CD14-positive monocyte (primary cell): ENCODE measurements at regions not wholly inside any gene's neighbourhood (a gene's known extent, or its start where the extent isn't known, plus 50 kb on each side); places are given as distances from the start of the nearest gene placed in this dataset.
A peak's percentile ranks its signal among the peaks of the same experiment; 100 is the strongest.

Source experiments
- DNase-seq, 3 donors: peaks; one replicate each; pipeline ENCODE4 v3.0.0-alpha.2; 2011 to 2022
- H2AFZ ChIP-seq: 2 replicates; pipeline ENCODE4 v1.6.0; 2012; ENCODE audit warnings: mild to moderate bottlenecking, low read depth, low read length, inconsistent platforms; ENCODE audit not compliant: insufficient read depth, poor library complexity, severe bottlenecking
- H3K27ac ChIP-seq, 2 donors: 1 replicate in 1 of 2; 2 replicates in 1 of 2; pipeline ENCODE4 v1.5.1; 2012 to 2013; ENCODE audit warnings: low read length in 2 of 2, control low read depth in 1 of 2, inconsistent platforms in 1 of 2, low read depth in 1 of 2, mild to moderate bottlenecking in 1 of 2
- H3K27me3 ChIP-seq, 2 donors: one replicate each; pipeline versions ENCODE4 v1.6.0 to v1.6.1; 2011 to 2013; ENCODE audit warnings: low read length in 2 of 2; ENCODE audit not compliant: control insufficient read depth in 2 of 2, insufficient read depth in 2 of 2
- H3K36me3 ChIP-seq, 2 donors: replicated peaks in 1 of 2; 1 replicate in 1 of 2; 2 replicates in 1 of 2; pipeline versions ENCODE4 v1.5.1 to v1.6.1; 2012 to 2013; ENCODE audit warnings: low read length in 2 of 2, control low read depth in 1 of 2, inconsistent platforms in 1 of 2, mild to moderate bottlenecking in 1 of 2; ENCODE audit not compliant: insufficient read depth in 2 of 2, control insufficient read depth in 1 of 2
- H3K4me1 ChIP-seq, 2 donors: 1 replicate in 1 of 2; 2 replicates in 1 of 2; pipeline versions ENCODE4 v1.5.1 to v1.6.1; 2012 to 2013; ENCODE audit warnings: low read length in 2 of 2, control low read depth in 1 of 2, inconsistent platforms in 1 of 2, mild to moderate bottlenecking in 1 of 2, moderate library complexity in 1 of 2; ENCODE audit not compliant: insufficient read depth in 2 of 2, control insufficient read depth in 1 of 2
- H3K4me2 ChIP-seq: replicated peaks from 2 replicates; pipeline ENCODE3; 2012; ENCODE audit warnings: low read length, moderate library complexity, mild to moderate bottlenecking; ENCODE audit not compliant: poor library complexity, severe bottlenecking; ENCODE audit errors: extremely low read depth
- H3K4me3 ChIP-seq, 3 experiments: fragments of 200-600 bp in 1 of 3; sonication (generic) in 1 of 3; replicated peaks in 1 of 3; 1 replicate in 2 of 3; 2 replicates in 1 of 3; pipeline ENCODE4 v1.5.1; 2011 to 2013; ENCODE audit warnings: low read length in 3 of 3, mild to moderate bottlenecking in 3 of 3, control low read depth in 2 of 3, low read depth in 2 of 3, inconsistent platforms in 1 of 3, moderate library complexity in 1 of 3
- H3K79me2 ChIP-seq: 2 replicates; pipeline ENCODE4 v1.6.0; 2012; ENCODE audit warnings: mild to moderate bottlenecking, control low read depth, inconsistent platforms, low read length, moderate library complexity; ENCODE audit not compliant: insufficient read depth
- H3K9ac ChIP-seq: 2 replicates; pipeline ENCODE4 v1.6.0; 2017; ENCODE audit warnings: low read length, mild to moderate bottlenecking; ENCODE audit not compliant: insufficient read depth, poor library complexity, severe bottlenecking
- H3K9me3 ChIP-seq, 2 donors: replicated peaks in 1 of 2; 1 replicate in 1 of 2; 2 replicates in 1 of 2; pipeline versions ENCODE4 v1.5.1 to v1.6.1; 2012 to 2013; ENCODE audit warnings: low read length in 2 of 2, control low read depth in 1 of 2; ENCODE audit not compliant: control insufficient read depth in 1 of 2, insufficient read depth in 1 of 2
- H4K20me1 ChIP-seq: 2 replicates; pipeline ENCODE4 v1.6.0; 2012; ENCODE audit warnings: mild to moderate bottlenecking, low read length, control low read depth, moderate library complexity; ENCODE audit not compliant: insufficient read depth
- H3K27ac Mint-ChIP-seq, 7 donors: one replicate each; pipeline ENCODE4 v1.8.0; 2020; ENCODE audit warnings: mild to moderate bottlenecking in 7 of 7, mixed read lengths in 7 of 7, moderate library complexity in 6 of 7, inconsistent platforms in 2 of 7
- H3K27me3 Mint-ChIP-seq, 3 donors: one replicate each; pipeline ENCODE4 v1.8.0; 2021 to 2022; ENCODE audit warnings: low read depth in 3 of 3, mild to moderate bottlenecking in 3 of 3, mixed read lengths in 3 of 3, moderate library complexity in 3 of 3, inconsistent platforms in 1 of 3
- H3K36me3 Mint-ChIP-seq, 2 donors: one replicate each; pipeline ENCODE4 v1.8.0; 2020; ENCODE audit warnings: mixed read lengths in 2 of 2, inconsistent platforms in 1 of 2, mild to moderate bottlenecking in 1 of 2
- H3K4me1 Mint-ChIP-seq: one replicate; pipeline ENCODE4 v1.8.0; 2020; ENCODE audit warnings: mild to moderate bottlenecking, mixed read lengths
- H3K4me3 Mint-ChIP-seq, 2 donors: one replicate each; pipeline ENCODE4 v1.8.0; 2020; ENCODE audit warnings: mild to moderate bottlenecking in 2 of 2, mixed read lengths in 2 of 2, moderate library complexity in 1 of 2
- H3K9me3 Mint-ChIP-seq, 7 donors: one replicate each; pipeline ENCODE4 v1.8.0; 2020 to 2022; ENCODE audit warnings: mixed read lengths in 7 of 7, mild to moderate bottlenecking in 6 of 7, moderate library complexity in 6 of 7, inconsistent platforms in 2 of 7
- CTCF ChIP-seq: fragments of 200-600 bp; IDR thresholded peaks from one replicate; pipeline ENCODE4 v1.8.0; 2022; ENCODE audit warnings: antibody characterized with exemption, mild to moderate bottlenecking
- WGBS: methylation state at CpG from one replicate; pipeline ENCODE4 v1.1.5; 2013; ENCODE audit warnings: missing lambda C conversion rate; ENCODE audit not compliant: insufficient coverage; 5-methylcytosine and 5-hydroxymethylcytosine counted together
- intact Hi-C, 2 donors: fragments of 100-400 bp; cut with micrococcal nuclease; formaldehyde crosslinking; loops; one replicate each; pipeline versions ENCODE4 v1.15.0 to v1.15.1; 2023

- intact Hi-C loops, result no loop called here
- Histone ChIP-seq H3K27me3 (peaks cover 37 to 46% of the 10 kb centered on the region in 2 donors), H3K4me1 (peaks cover 5 to 6% of the 10 kb centered on the region in 2 donors), H3K36me3 (no peaks in the 10 kb centered on the region), H2AFZ (no peak overlapping the region), H3K27ac (no peak overlapping the region), H3K9ac (no peak overlapping the region), H4K20me1 (no peaks in the 10 kb centered on the region), H3K4me3 (no peak overlapping the region), H3K4me2 (no peak overlapping the region), H3K79me2 (no peaks in the 10 kb centered on the region), H3K9me3 (no peaks in the 10 kb centered on the region)
- Mint-ChIP-seq H3K27ac (no peak overlapping the region), H3K4me1 (peaks cover 7% of the 10 kb centered on the region), H3K4me3 (peak overlapping the region in 1 of 2 donors; percentile 32), H3K9me3 (peaks cover 0 to 7% (median 0%) of the 10 kb centered on the region in 7 donors), H3K27me3 (peaks cover 36 to 49% (median 39%) of the 10 kb centered on the region in 3 donors), H3K36me3 (peaks cover 0 to 3% of the 10 kb centered on the region in 2 donors)
- TF ChIP-seq CTCF, result no peak
- no peak for DNase-seq
Measured at GRCh38 chr10:114770009-114770408, 51.6 kb upstream of the FHIP2A start.

GRCh38 chr10:114771157-114771556 lies 50.4 kb upstream of the FHIP2A start:
- Histone ChIP-seq H3K27ac (no peak overlapping the region), H4K20me1 (no peaks in the 10 kb centered on the region), H3K36me3 (no peaks in the 10 kb centered on the region), H3K9me3 (no peaks in the 10 kb centered on the region), H3K27me3 (peaks cover 33 to 40% of the 10 kb centered on the region in 2 donors), H2AFZ (no peak overlapping the region), H3K4me1 (peaks cover 5 to 6% of the 10 kb centered on the region in 2 donors), H3K79me2 (no peaks in the 10 kb centered on the region), H3K9ac (no peak overlapping the region), H3K4me2 (no peak overlapping the region), H3K4me3 (no peak overlapping the region)
- Mint-ChIP-seq H3K4me1 (peaks cover 7% of the 10 kb centered on the region), H3K4me3 (no peak overlapping the region), H3K27ac (no peak overlapping the region), H3K9me3 (peaks cover 0 to 7% (median 0%) of the 10 kb centered on the region in 7 donors), H3K36me3 (peaks cover 0 to 3% of the 10 kb centered on the region in 2 donors), H3K27me3 (peaks cover 33 to 46% (median 39%) of the 10 kb centered on the region in 3 donors)
- intact Hi-C loops, result no loop called here
- no CpG with 5 or more reads among the region's 1 CpG for WGBS
- DNase-seq, result no peak
- TF ChIP-seq CTCF, result no peak
